ENCODE measurements at regions not wholly inside any gene's neighbourhood (a gene's known extent, or its start where the extent isn't known, plus 50 kb on each side); places are given as distances from the start of the nearest gene placed in this dataset.
"Not testable (repeated sequence)": the region's sequence is repeated elsewhere in the genome, so short reads cannot be mapped to it uniquely, and the experiment has no call there.

GRCh38 chr4:75422998-75423397, 91.2 kb downstream of the RCHY1 start:
- intact Hi-C loops (cut with DNase I): no loop called here
- DNase-seq (ENCODE audit: low spot score): no peak

DNA sequence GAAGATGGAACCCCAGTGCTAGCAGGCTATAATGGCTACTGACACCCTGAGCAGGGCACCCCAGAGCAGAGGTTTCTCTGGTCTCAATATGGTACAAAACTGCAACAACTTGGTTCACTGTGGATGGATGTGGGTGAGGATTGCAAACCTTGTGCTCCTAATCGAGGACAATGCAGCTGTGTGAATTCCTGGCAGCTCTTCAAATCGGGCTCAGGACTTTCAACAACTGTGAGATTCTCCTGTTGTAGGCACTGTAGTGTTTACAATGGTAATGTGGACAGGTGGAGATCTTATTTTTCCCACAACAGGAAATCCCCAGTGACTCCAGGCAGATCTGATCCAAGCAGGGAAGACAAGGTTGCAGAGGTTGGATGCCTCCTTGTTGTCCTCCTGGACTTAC, 101.5 kb downstream of the RCHY1 start:
- no peak for DNase-seq (ENCODE audit: low spot score)
- intact Hi-C loops (cut with DNase I): no loop called here

GRCh38 chr4:75398501-75398900, 115.7 kb downstream of the RCHY1 start:
- DNase-seq (ENCODE audit: low spot score): no peak
- intact Hi-C loops (cut with DNase I): no loop called here

GRCh38 chr4:75391489-75392166, 122.6 kb downstream of the RCHY1 start:
- intact Hi-C loops (cut with DNase I): no loop called here
- no peak for DNase-seq (ENCODE audit: low spot score)

- intact Hi-C loops (cut with DNase I); DNase-seq (ENCODE audit: low spot score): not testable (repeated sequence)
Observed at GRCh38 chr4:75386426-75386825, 127.8 kb downstream of the RCHY1 start.

DNA sequence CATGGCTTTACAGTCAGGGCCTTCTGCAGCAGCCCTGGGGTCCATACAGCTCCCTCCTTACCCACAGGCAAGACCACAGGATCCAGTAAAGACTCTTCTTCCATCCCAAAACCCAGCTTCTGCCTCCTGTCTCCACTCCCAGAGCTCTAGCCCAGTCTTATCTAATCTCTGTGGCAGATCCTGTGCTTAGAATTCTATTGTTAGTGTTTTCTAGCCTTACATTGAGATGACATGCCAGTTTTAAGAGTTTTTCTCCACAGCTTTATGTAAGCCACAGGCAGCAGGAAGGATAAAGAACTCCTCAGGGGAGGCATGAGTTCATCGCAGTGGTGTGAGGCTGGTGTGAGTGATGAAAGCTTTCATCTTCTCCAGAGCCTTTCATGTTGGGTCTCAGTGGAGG, 129.1 kb downstream of the RCHY1 start:
- intact Hi-C loops (cut with DNase I): no loop called here
- DNase-seq (ENCODE audit: low spot score): no peak

- no peak for DNase-seq (ENCODE audit: low spot score)
- intact Hi-C loops (cut with DNase I): no loop called here
Observed at GRCh38 chr4:75376543-75376942, 137.7 kb downstream of the RCHY1 start.

DNA sequence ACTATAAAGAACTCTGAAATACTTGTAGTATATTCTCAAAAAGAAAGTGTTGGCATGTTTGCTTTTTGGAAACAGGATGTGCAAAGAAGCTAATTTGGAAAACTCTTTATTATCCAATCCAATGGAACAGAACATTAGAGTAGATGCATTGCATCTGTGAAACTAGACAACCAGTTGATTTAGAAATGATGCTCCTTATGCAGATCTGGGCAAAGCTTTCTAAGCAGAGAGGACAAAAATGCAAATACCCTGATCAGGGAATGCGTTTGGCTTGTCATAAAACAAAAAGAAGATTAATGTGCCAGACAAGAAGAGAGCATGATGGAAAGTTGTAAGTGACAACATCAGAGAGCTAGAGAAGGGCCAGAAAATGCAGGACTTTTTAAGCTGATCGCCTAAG, 142.3 kb downstream of the RCHY1 start:
- intact Hi-C loops (cut with DNase I): no loop called here
- DNase-seq (ENCODE audit: low spot score): no peak

DNA sequence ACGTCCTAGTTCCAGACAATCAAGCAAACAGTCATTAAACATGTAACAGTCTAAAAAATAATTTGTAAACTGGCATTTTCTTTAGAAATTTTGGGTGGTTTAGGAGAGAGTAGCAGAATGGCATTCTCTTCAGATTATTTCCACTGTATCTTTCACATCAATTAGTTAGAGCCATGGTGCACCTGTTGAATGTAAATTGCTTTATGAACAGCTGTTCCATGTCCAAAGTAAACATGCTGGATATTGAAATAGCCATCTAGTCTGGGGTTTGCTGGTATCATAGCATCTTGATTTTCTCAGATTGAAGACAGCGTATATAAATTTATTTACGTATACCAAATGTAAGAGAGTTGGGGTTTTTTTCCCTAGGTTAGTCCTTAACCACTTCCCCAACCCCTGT, 143.6 kb downstream of the RCHY1 start:
- intact Hi-C loops (cut with DNase I): no loop called here
- DNase-seq (ENCODE audit: low spot score): no peak

DNA sequence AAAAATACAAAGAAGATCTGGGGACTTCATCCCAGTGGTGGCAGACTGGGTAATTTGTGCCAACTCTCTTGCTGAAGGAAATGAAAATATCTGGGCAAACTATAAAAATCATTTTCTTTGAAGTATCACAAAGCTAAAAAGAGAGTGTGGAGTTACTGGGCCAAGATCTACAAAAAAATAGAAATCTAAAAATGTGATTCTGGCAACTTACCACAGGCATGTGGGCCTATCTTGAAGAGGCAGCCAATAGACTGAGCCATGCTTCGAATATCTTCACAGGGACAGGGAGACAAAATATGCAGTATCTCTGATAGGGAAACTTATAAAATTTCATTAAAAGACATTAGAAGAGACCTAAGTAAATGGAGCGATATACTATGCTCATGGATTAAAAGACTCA, 168.8 kb downstream of the RCHY1 start:
- intact Hi-C loops (cut with DNase I): no loop called here
- no peak for DNase-seq (ENCODE audit: low spot score)

DNA sequence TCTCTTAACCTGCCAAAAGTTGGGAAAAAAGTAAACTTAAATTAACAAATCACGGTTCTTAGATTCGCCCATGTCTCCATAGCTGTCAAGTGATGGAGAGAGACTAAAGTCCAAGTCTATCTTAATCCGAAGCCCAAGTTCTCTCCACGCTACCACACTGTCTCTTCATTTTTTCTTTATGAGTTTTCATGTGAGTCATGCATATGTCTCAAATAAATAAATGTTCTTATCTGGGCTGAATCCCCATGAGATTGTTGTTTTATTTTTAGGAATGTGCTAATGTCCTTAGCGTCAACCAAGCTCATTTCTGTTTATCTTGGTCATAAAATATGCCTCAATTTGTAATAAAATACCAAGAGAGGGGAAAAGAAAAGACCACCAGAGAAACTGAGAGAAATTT, 169.3 kb downstream of the RCHY1 start:
- intact Hi-C loops (cut with DNase I): no loop called here
- DNase-seq (ENCODE audit: low spot score): no peak

DNA sequence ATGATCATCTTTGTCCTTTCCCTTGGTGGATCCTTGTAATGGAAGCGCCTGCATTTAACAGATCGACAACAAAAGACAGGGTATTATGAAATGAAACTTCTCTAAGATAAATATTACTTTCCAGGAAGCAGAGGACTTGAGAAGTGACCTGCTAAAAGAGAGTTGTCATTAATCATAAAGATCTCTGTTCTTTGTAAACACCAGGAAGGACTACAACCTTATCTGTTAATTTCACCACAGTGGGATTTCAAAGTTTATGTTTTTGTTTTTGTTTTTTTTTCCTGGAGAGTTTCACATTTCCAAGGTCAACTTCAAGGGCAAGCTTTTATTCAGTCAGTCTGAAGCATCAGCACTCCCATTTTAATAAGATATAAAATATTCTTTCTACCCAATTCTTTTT, 170.9 kb downstream of the RCHY1 start:
- no peak for DNase-seq (ENCODE audit: low spot score)
- intact Hi-C loops (cut with DNase I): no loop called here

GRCh38 chr4:75340561-75340960, 173.6 kb downstream of the RCHY1 start:
- intact Hi-C loops (cut with DNase I): no loop called here
- DNase-seq (ENCODE audit: low spot score): no peak

GRCh38 chr4:75338352-75338880, 175.8 kb downstream of the RCHY1 start:
- no peak for DNase-seq (ENCODE audit: low spot score)
- intact Hi-C loops (cut with DNase I): no loop called here

- DNase-seq (ENCODE audit: low spot score): no peak
- intact Hi-C loops (cut with DNase I): no loop called here
Observed at GRCh38 chr4:75327804-75328512, 186.2 kb downstream of the RCHY1 start.

- DNase-seq (ENCODE audit: low spot score): no peak
- intact Hi-C loops (cut with DNase I): no loop called here
Observed at GRCh38 chr4:75325318-75325979, 188.8 kb downstream of the RCHY1 start.

DNA sequence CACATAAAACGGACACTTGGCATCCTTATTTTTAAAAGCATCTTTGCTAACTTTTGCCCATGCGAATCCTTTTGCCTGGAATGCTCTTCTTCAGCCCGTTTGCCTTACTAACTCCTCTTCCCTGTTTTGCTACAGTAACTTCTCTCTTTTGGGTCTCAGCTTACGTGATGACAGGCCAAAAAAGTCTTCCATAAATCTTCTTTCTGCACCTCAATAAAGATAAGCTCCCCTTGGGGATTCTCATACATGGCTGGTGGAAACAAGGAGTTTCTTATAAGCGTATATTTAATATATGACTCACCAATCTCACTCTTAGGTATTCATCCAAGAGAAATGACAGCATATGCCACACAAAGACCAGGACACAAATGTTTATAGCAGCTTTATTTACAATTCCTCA, 192.7 kb downstream of the RCHY1 start:
- intact Hi-C loops (cut with DNase I): no loop called here
- DNase-seq (ENCODE audit: low spot score): no peak

- DNase-seq (ENCODE audit: low spot score); intact Hi-C loops (cut with DNase I): not testable (repeated sequence)
Observed at GRCh38 chr4:75317641-75318040, 196.6 kb downstream of the RCHY1 start.

- DNase-seq (ENCODE audit: low spot score): no peak
- intact Hi-C loops (cut with DNase I): no loop called here
Observed at GRCh38 chr4:75308049-75308448, 206.2 kb downstream of the RCHY1 start.

DNA sequence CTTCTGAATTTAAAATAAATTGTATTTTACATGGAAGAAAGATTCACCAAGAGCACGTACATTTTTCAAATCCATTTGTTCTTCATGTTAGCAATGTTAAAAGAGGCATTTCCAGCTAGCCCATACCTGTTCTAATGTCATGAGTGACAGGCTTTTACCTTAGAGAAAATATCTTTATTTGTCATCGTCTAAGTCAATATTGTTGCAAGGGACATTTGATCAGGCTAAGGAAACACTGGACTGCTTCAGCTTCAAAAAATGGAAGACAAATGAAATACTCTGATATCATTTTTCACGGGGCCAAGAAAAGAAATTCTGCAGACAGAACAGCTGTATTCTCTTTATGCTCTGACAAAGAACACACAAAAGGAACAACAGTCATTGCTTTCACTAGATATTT, 207.7 kb downstream of the RCHY1 start:
- no peak for DNase-seq (ENCODE audit: low spot score)
- intact Hi-C loops (cut with DNase I): no loop called here

DNA sequence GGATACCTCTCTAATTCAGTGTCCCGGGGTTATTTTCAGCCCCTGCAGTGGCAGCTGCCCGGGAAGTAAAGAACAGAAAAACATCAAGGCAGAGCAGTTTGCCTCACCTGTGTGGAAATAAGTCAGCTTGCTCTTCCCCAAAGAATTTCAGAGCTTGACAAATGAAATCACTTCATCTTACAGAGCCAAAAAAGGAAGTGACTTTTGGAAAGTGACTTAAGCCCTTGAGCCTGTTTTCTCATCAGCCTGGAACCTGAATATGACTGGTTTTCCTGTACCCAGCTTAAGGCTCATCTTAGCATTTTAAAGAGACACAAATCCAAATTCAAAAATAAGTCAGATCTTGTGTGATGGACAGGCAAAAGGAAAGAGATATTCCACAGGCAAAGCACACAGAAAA, 211.6 kb downstream of the RCHY1 start:
- intact Hi-C loops (cut with DNase I): no loop called here

More for the DNA sequence above, 211.6 kb downstream of the RCHY1 start:
- no peak for DNase-seq (ENCODE audit: low spot score)

All from cardiac septum (tissue), 1 donor.